NCI-H1092 (cell line): ENCODE measurements at regions not wholly inside any gene's neighbourhood (a gene's known extent, or its start where the extent isn't known, plus 50 kb on each side); places are given as distances from the start of the nearest gene placed in this dataset.
"Not testable (repeated sequence)": the region's sequence is repeated elsewhere in the genome, so short reads cannot be mapped to it uniquely, and the experiment has no call there.

ENCODE experiments used
- DNase-seq: peaks from one replicate; lab custom pipeline; 2025; lab: John Stamatoyannopoulos, UW

DNA sequence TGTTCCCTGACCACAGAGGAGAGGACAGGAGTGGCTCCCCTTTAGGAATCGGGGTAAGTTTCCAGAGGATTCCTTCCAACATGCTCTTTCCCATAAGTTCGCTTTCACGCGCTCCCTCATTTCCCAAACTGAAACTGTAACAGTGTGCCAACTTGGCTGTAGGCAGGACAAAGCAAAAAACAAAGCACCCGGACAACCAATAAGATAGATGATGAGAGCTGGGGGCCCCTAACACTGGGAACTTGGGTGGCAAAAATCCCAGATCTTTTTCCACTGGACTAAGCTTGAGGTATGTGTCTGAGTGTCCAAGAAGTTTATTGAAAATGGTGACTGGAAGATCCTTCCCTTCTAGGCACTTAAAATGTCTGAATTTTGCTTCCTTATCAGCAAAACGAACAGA is 258.7 kb upstream of the IL12B start:
- no peak for DNase-seq

DNA sequence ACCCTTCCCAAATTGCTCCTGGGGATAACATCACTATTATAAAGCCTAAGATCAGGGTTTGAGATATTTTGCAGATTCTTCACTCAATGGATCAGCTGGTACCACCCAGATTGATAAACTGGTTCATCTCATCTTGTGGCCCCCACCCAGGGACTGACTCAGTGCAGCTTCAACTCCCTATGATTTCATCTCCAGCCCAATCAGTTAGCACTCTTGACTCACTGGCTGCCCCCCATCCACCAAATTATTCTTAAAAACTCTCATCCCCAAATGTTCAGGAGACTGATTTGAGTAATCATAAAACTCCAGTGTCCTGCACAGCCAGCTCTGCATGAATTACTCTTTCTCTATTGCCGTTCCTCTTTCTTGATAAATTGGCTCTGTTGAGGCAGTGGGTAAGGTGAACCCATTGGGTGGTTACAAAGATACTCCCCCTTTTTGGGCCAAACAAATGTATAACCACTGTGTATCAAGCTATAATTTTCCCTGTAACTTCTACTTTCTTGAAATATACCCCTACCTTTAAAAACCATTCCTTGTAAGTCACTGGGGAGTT is 263.3 kb upstream of the IL12B start:
- no peak for DNase-seq

DNA sequence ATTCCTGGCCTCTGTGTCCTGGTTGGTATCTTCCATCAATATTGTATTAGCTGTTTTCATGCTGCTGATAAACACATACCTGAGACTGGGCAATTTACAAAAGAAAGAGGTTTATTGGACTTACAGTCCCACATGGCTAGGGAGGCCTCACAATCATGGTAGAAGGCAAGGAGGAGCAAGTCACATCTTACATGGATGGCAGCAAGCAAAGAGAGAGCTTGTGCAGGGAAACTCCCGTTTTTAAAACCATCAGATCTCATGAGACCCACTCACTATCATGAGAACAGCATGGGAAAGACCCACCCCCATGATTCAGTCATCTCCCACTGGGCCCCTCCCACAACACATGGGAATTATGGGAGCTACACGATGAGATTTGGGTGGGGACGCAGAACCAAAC is 265.3 kb upstream of the IL12B start:
- DNase-seq: not testable (repeated sequence)

DNA sequence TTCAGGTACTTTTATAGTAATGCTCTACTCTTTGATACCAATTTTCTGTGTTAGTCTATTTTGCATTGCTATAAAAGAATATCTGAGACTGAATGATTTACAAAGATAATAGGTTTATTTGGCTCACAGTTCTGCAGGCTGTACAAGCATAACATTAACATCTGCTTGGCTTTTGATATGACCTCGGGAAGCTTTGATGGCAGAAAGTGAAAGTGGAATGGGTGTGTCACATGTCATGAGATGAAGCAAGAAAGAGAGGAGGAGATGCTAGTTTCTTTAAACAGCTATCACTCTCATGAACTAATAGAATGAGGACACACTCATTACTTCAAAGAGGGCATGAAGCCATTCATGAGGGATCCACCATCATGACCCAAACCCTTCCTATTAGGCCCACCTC is 270.9 kb upstream of the IL12B start:
- DNase-seq: no peak

DNA sequence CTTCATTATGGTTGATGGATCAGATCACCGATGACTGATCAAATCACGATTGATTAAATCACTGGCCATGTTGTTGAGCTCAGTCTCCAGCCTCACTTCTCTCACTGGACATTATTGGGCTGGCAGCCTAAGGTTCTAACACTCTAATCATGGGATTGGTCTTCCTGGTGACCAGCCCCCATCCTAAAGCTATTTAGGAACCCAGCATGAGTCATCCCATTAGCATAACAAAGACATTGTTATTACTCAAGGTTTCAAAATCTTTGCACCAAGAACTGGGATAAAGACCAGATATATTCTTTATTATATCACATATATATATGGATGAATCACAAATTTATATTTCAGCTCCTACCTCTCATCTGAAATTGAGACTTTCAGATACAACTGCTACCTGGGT is 272.1 kb upstream of the IL12B start:
- DNase-seq: no peak

DNA sequence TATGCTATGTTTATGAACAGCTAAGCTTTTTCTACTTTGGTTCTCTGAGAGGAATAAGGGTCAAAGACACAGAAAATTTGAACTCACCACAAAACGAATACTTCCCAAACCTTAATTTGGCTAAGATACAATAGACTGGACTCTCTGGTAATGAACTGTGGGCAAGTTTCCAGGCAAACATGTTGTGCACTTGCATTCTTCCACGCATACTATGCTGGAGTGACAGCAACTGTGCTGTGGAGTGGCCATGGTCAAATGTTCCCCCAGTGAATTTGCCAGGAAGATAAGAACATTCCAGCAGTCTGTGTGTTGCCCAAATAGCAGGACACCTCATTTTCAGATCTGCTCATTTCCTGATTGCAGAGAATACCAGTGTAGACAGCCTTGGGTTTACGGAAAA is 275.3 kb upstream of the IL12B start:
- DNase-seq: no peak

DNA sequence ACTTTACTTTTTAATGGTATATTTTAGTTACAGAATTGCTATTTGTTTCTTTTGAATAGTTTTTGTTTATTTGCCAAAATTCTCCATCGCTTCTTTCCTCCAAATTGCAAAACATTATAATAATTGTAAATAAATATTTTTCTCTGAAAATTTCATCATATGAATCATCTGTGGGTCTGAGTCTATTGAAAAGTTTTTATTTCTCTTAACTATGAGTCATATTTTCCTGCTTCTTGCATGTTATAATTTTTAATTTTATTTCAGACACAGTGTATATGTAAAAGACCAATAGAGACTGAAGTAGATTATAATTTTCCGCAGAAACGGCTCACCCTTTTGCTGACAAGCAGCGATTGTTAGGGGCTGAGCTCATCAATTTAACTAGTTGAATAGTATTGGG is 279.1 kb upstream of the IL12B start:
- no peak for DNase-seq

DNA sequence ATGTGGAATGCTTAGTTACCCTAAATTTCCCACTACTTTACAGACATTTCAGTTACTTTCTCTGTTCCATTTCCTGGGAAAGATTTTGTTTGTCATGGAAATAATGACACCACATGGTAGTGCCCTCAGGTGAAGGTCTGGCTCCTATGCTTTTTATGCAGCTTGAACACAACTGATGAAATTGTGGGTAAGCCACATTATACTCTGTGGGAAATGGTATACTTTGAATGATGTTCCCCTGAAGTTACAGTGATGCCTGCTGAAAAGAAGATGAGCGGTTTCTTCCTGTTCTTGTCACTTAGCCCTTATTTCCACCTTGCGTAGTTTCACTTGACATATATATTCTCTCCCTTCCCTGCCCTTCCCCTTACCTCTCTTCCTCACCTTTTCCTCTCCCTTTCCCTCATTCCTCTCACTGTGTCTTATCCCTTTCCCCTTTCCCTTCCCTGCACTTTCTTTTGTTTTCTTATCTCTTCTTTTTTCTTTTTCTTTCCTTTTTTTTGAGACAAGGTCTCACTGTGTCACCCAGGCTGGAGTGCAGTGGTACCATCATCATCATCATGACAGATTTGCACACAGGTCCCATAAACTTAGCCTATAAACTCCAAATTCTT is 280.8 kb upstream of the IL12B start:
- DNase-seq: no peak

DNA sequence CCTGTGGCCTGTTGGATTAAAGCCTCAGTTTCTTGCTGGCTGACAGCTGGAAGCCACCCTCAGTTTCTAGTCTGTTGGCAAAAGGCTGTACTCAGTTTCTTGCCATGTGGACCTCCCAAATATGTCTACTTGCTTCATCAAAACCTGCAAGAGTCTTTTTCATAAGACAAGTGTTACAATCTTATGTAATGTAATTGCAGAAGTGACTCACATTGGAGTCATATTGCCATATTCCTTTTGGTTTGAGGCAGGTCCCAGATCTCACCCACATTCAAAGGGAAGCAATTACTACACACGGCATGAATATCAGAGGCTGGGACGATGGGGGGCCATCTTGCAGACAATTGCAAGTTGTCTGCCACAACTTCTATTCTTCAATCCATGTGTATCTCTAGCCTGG is 286.7 kb upstream of the IL12B start:
- no peak for DNase-seq

DNA sequence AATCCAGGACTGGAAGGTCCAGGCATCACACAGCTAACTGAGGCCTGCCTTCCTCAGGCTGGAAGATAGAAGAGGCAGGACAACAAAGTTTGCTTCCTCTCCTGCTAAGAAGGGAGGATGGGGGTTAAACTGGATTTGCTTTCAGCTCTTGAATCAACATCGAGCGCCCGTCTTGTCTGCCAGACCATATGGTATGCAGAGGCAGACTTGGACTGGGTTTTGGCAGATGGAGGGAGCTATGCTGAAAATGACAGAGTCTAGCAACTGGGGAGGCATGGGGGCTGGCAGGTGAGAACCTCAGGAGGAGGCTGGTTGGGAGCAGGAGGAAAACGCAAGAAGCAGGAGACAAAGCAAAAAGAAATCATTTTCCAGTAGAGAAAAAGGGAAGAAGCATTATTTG is 289.5 kb upstream of the IL12B start:
- no peak for DNase-seq

DNA sequence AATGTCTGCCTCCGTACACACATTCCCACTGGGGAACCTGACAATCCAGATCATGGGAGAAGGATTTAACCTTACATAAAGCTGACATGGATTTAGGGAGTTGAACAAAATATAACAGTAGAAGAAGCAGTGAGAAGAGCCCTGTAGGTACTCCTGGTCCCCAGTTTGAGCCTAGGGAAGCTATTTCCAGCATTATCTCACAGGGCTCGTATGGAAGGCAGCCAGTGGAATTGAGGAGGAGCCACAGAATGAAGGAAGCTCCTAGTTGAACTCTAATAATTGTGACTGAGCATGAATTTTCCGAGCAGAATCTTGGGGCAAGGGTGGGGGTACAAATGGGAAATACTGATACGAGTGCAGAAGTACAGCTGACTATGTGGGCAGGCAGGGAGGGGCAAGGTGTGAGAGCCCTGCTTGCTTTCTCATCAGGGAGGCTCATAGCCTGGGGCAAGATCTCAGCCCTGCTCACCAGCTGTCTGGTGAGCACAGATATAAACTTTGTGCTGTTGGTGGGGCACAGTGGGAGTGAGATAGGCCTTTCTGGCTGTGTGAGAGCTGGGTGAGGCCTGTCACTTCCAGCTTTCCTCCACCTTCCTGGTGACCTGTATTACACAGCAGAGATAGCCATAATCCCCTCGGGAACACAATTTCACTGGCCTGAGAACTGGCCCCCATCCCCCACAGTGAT is 290.7 kb upstream of the IL12B start:
- DNase-seq: no peak

DNA sequence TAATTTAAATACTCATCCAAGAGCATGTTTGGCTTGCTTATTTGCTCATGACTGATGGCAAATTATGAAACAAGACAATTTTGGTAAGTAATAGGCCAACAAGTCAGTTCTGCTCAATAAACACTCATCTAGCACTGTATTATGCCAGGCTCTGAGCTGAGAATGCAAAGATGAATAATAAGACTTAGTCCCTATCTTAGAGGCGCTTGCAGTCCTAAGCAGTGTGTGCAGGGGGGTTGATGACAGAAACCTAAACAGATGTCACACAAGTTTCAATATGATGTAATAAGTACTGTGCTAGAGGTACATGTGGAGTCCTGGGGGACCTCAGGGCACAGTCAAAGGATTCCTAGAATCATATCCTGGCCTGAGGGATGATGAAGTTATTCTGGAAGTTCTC is 287.6 kb upstream of the ADRA1B start:
- DNase-seq: no peak

DNA sequence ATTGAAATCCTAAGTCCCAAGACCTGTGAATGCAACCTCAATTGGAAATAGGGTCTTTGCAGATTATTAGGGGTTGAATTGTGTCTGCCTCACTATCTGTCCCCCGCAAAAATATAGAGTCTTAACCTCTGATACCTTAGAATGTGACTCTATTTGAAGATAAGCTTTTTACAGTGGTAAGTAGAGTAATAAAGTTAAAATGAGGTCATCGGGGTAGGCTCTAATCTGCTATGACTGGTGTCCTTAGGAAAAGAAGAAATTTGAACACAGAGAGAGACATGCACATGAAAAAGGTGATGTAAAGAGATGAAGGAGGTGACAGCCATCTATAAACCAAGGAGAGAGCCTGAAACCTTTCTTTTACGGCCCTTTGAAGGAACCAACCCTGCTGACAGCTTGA is 287.1 kb upstream of the ADRA1B start:
- DNase-seq: no peak

DNA sequence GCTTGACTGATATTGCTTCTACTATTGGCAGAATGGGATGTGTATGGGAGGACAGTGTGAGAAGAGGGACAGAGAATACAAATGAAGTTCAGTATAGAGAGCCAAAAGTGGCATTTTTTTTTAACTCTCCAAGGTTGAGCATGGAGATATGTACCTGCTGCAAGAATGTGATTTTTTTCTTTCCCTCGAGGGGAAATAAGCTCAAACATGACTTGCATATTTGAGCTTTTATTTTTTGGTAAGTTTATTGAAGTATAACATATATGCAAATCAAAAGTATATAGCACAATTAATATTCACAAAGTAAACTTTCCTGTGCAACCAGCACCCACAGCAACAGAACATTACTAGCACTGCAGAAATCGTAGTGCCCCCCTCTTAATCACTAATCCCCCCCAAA is 285.7 kb upstream of the ADRA1B start:
- DNase-seq: no peak

DNA sequence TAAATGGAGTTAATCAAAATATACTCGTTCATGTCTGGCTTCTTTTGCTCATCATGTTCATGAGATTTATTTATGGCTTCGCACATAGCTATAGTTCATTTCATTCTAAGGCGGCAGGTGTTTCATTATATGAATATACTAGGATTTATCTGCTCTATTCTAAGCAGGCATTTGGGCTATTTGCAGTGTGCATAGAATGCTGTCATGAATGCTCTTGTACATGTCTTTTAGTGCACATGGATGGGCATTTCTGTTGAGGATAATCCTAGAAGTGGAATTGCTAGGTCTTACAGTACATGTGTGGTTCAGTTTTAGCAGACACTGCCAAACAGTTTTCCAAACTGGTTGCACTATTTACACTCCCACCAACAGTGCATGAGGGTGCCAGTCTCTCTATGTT is 285.3 kb upstream of the ADRA1B start:
- DNase-seq: no peak

DNA sequence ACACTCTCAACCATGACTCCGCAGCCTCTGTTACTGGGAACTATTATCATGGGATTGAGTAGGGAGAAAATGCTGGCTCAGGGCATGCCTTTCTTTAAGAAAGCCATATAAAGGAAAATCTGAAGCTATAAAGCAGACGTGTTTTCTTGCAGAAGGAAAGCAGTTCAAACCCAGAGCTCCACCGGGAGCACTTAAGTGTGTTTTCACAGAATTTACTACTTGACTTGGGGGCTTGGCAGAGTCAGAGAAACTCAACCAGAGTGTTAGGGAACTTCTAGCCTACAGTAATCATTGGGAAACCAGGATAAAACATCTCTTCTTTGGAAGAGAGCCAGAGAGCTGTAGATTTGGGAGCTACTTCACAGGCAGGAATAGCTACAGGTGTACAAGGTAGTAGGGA is 283.4 kb upstream of the ADRA1B start:
- no peak for DNase-seq

DNA sequence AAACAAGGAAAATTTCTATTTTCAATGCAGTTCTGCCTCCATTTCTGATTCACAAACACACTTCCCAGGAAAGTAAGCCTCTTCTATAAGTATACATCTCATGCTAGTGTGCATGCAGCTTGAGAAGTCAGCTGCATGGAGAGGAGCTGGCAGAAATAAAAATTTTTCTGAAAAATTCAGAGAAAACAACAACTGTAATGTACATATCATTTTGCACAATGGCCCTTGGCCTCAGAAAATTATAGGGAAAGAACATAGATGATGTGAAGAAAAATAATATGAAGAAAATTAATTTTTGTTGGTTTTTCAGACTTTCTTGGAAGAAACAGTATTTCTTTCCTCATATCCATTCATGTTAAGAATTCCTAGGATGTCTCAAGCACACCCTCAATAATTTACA is 277.8 kb upstream of the ADRA1B start:
- no peak for DNase-seq

DNA sequence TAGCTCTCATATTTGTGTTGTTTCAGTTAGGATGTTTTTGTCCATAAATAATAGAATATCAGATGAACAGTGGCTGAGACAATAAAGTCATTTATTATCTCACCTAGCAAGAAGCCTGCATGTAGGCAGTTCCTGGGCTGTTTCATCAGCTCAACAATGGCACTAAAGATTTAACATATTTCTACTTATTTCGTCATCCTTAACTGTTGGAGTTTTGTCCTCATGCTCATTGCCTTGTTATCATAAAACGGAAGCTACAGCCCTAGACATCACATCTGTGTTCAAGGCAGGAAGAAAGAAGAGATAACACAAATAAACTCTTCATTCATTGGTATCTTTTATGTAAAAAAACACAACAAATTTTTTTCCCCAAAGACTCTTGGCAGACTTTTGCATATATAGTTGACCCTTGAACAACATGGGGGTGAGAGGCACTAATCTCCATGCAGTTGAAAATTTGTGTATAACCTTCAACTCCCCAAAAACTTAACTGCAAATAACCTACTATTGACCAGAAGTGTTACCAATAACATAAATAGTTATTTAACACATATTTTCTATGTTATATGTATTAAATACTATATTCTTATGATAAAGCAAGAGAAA is 277.2 kb upstream of the ADRA1B start:
- DNase-seq: no peak

DNA sequence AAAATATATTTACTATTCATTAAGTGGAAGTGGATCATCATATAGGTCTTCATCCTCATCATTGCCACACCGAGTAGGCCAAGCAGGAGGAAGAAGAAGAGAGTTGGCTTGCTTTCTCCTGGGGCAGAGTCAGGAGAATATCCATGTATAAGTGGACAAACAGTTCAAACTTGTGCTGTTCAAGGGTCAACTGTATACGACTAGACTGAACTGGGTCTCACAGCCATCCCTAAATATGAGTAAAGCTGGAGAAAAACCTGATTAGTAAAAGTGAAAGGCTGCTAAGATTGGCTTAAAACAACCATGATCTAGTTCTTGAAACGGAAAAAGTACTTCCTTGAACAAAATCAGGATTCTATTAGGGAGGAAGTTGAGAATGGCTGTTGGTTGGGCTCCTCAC is 276.7 kb upstream of the ADRA1B start:
- no peak for DNase-seq

DNA sequence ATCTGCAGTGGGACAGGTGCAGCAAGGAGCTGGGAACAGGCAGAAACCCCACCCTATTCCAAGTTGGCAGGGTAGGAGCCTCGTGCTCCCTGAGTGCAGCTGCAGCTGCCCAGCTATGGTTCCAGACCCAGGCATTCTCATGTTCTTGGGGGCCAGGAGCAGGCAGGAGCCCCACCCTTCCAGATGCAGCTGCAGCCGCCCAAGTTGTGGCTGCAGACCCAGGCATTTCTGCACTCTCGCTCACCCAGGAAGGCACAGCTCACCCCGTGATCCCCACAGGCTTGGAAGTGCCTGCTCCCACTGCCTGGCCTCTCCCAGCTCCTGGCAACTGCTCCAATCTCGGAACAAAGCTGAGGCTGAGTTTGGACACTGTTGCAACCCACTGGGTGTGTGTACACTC is 275.8 kb upstream of the ADRA1B start:
- no peak for DNase-seq

DNA sequence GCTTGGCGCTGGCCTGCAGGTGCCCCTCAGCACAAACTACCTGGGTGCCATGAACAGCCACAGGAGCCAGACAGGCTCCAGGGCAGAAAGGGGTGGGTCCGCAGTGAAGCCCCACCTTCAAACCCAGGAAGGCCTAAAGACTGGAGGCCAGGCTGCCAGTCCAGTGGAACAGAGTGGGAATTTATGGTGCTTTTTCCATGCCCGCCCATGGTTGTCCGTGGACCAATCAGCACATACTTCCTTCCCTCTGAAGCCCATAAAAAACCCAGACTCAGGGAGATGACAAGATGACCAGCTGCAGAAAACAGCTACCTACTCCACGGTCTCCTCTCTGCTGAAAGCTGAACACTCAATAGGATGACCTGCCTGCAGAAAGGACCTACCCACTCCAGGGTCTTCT is 275.4 kb upstream of the ADRA1B start:
- no peak for DNase-seq

DNA sequence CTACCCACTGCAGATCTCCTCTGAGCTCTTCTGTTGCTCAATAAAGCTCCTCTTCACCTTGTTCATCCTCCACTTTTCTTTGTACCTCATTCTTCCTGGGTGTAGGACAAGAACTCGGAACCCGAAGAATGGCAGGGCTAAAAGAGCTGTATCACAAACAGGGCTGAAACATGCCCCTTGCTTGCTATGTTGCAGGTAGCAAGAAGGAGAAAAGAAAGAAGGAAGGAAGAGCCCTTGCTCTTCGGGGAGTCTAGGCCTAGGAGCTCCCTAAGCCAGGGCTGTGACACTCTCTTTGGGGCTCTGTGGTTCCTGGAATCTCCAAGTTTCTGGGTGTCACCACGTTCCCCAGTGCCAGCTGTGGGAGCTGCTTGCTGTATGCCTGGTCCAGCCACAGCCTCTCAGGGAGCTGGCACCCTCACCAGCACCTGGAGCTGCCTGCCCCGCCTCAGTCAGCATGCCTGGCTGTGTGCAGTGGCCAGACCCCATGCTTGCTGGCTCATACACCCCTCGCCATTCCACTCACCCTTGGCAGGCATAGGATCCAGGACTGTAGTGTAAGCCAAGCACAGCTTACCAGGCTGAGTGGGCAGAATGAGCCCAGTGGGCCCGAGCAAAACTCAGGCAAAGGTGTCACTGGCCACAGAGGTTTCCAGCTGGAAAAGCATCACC is 274.8 kb upstream of the ADRA1B start:
- DNase-seq: no peak

DNA sequence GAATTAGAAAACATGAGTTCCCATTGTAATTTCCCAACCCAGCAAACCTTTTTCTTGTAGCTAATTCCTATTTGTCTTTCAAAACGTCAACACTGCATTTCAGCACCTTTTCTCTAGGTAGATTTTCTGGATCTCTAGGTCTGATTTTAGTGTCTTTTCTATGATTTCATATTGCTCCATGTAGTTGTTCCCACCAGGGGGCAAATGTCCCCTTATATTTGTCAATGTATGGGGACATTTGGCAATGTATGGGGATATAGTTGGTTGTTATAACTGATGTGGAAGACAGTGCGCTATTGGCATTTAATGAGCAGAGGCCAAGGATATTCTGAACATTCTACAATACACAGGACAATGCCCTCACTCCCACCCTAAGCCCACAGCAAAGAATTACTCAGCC is 273.9 kb upstream of the ADRA1B start:
- DNase-seq: no peak
